HUES48 (cell line): ENCODE measurements at regions not wholly inside any gene's neighbourhood (a gene's known extent, or its start where the extent isn't known, plus 50 kb on each side); places are given as distances from the start of the nearest gene placed in this dataset.
"Not testable (repeated sequence)": the region's sequence is repeated elsewhere in the genome, so short reads cannot be mapped to it uniquely, and the experiment has no call there.

Experiments used
- H3K27ac ChIP-seq: one replicate; pipeline ENCODE4 v1.7.0; 2013; ENCODE audit warnings: low read depth, low read length, inconsistent platforms
- H3K27me3 ChIP-seq: 2 replicates; pipeline ENCODE4 v1.6.1; 2013; ENCODE audit warnings: mild to moderate bottlenecking, low read length; ENCODE audit not compliant: control insufficient read depth, insufficient read depth
- H3K36me3 ChIP-seq: 2 replicates; pipeline ENCODE4 v1.6.1; 2013; ENCODE audit warnings: low read length; ENCODE audit not compliant: control insufficient read depth, insufficient read depth
- H3K4me1 ChIP-seq: 2 replicates; pipeline ENCODE4 v1.6.1; 2013; ENCODE audit warnings: mild to moderate bottlenecking, low read length; ENCODE audit not compliant: control insufficient read depth, insufficient read depth
- H3K4me3 ChIP-seq: 2 replicates; pipeline ENCODE4 v1.5.1; 2013; ENCODE audit warnings: mild to moderate bottlenecking, low read depth, low read length
- H3K9ac ChIP-seq: 2 replicates; pipeline ENCODE4 v1.6.1; 2013; ENCODE audit warnings: mild to moderate bottlenecking, low read depth, low read length, moderate library complexity
- H3K9me3 ChIP-seq: 2 replicates; pipeline ENCODE4 v1.6.1; 2013; ENCODE audit warnings: low read length; ENCODE audit not compliant: control insufficient read depth, insufficient read depth

DNA sequence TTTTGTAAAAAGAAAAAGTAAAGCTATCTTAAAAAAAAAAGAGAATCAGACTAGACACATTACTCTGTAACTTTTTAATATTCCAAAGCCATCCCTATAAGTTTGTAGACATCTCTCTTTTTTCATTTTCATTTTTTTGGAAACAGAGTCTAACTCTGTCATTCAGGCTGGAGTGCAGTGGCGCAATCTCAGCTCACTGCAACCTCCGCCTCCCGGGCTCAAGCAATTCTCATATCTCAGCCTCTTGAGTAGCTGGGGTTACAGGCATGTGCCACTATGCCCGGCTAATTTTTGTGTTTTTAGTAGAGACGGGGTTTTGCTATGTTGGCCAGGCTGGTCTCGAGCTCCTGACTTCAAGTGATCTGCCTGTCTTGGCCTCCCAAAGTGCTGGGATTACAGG lies 51.4 kb upstream of the ANKH start:
- H3K27me3 ChIP-seq, H3K4me3 ChIP-seq, H3K4me1 ChIP-seq, H3K9me3 ChIP-seq, H3K27ac ChIP-seq, H3K36me3 ChIP-seq, H3K9ac ChIP-seq: not testable (repeated sequence)

DNA sequence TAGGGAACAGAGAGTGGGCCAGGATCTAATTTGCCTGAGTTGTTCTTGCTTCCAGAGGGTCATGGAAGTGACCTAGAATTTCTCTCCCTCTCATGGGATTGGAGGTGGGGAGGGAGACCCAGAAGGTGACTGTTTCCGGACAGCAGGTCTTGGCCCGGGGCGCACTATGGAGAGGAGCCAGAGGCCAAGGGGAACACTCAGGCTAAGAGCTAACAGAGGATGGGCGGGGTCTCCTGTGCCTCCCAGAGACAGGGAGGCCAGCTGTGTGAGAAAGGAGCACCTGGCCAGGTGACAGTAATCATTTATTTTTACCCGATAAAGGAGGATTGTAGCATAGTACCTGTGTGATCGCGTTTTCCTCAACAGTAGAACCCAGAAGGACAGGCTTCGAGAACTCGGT lies 50.9 kb upstream of the ANKH start:
- Histone ChIP-seq H3K36me3 (no peaks in the 10 kb centered on the region), H3K27ac (no peak overlapping the region), H3K4me1 (no peaks in the 10 kb centered on the region), H3K9me3 (no peaks in the 10 kb centered on the region), H3K9ac (no peak overlapping the region), H3K4me3 (no peak overlapping the region), H3K27me3 (no peaks in the 10 kb centered on the region)
